ENCODE measurements at regions not wholly inside any gene's neighbourhood (a gene's known extent, or its start where the extent isn't known, plus 50 kb on each side); places are given as distances from the start of the nearest gene placed in this dataset.

GRCh38 chr9:102855641-102856040 is 139.5 kb upstream of the CYLC2 start:
- TF ChIP-seq POLR2AphosphoS5 (IDR thresholded peaks at IDR 0.05) (no peak), CTCF (IDR thresholded peaks at IDR 0.05; ENCODE audit: poor library complexity, severe bottlenecking) (no peak), TAF1 (IDR thresholded peaks at IDR 0.05; ENCODE audit: low read depth) (no peak), SMC3 (conservative IDR thresholded peaks at IDR 0.05; ENCODE audit: poor library complexity) (no peak), MXI1 (conservative IDR thresholded peaks at IDR 0.05; ENCODE audit: poor library complexity, severe bottlenecking) (no peak), EP300 (conservative IDR thresholded peaks at IDR 0.05; ENCODE audit: poor library complexity, severe bottlenecking) (no peak), RAD21 (conservative IDR thresholded peaks at IDR 0.05) (no peak), EZH2 (IDR thresholded peaks at IDR 0.05; ENCODE audit: borderline replicate concordance, insufficient read depth, low read length, poor library complexity, severe bottlenecking) (no peak)
- TF ChIP-seq, protein P1, sequence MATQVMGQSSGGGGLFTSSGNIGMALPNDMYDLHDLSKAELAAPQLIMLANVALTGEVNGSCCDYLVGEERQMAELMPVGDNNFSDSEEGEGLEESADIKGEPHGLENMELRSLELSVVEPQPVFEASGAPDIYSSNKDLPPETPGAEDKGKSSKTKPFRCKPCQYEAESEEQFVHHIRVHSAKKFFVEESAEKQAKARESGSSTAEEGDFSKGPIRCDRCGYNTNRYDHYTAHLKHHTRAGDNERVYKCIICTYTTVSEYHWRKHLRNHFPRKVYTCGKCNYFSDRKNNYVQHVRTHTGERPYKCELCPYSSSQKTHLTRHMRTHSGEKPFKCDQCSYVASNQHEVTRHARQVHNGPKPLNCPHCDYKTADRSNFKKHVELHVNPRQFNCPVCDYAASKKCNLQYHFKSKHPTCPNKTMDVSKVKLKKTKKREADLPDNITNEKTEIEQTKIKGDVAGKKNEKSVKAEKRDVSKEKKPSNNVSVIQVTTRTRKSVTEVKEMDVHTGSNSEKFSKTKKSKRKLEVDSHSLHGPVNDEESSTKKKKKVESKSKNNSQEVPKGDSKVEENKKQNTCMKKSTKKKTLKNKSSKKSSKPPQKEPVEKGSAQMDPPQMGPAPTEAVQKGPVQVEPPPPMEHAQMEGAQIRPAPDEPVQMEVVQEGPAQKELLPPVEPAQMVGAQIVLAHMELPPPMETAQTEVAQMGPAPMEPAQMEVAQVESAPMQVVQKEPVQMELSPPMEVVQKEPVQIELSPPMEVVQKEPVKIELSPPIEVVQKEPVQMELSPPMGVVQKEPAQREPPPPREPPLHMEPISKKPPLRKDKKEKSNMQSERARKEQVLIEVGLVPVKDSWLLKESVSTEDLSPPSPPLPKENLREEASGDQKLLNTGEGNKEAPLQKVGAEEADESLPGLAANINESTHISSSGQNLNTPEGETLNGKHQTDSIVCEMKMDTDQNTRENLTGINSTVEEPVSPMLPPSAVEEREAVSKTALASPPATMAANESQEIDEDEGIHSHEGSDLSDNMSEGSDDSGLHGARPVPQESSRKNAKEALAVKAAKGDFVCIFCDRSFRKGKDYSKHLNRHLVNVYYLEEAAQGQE (IDR thresholded peaks at IDR 0.05; ENCODE audit: borderline replicate concordance): no peak
- no peaks in the 10 kb centered on the region for H3K36me3 ChIP-seq (ENCODE audit: insufficient read depth, low read length)
- H3K9ac ChIP-seq (ENCODE audit: low read length): no peak overlapping the region
- no peaks in the 10 kb centered on the region for H4K20me1 ChIP-seq (ENCODE audit: insufficient read depth)
- no peaks in the 10 kb centered on the region for H3K27me3 ChIP-seq (ENCODE audit: insufficient read depth, low read depth, low read length)
- no peaks in the 10 kb centered on the region for H3K9me3 ChIP-seq (ENCODE audit: low read length)
- no peaks in the 10 kb centered on the region for H3F3A ChIP-seq (ENCODE audit: insufficient read depth, low read length, poor library complexity, severe bottlenecking)
- H2AFZ ChIP-seq (ENCODE audit: low read depth, low read length): no peak overlapping the region
- H3K27ac ChIP-seq (ENCODE audit: low read length): no peak overlapping the region
- no peak overlapping the region for H3K4me2 ChIP-seq (ENCODE audit: low read length)
- no peak overlapping the region for H3K4me3 ChIP-seq (ENCODE audit: low read length)
- H3K9me2 ChIP-seq (ENCODE audit: insufficient read depth, low read length): no peaks in the 10 kb centered on the region
- H3K79me2 ChIP-seq (replicated peaks; ENCODE audit: insufficient read depth, low read length): no peaks in the 10 kb centered on the region

DNA sequence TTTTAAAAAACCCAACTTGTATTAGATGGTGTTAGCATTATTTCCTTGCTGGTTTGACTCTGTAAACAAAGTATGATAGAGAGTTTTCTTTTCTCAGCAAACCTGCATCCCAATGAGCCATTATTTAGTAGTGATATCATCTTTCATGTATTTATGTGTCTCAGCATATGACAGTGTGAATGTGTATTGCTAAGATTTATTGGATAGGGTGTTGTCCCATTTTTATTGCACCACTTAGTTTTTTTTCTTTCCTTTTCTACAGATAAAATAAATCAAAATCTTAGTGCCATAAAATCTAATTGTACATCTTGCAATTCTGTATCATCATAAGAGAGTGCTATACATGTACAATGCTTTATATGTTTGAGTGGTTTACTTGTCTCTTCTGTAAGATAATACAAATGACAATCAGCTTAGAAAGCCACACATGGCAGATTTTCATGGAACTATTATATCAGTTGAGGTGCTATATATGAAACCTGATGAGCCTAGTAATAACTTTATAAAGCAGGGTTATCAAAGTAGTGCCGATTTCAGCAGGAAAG is 149.2 kb upstream of the CYLC2 start:
- Histone ChIP-seq H3K9ac (ENCODE audit: low read length) (no peak overlapping the region), H3K27me3 (ENCODE audit: insufficient read depth, low read depth, low read length) (no peaks in the 10 kb centered on the region), H3K79me2 (replicated peaks; ENCODE audit: insufficient read depth, low read length) (no peaks in the 10 kb centered on the region), H2AFZ (ENCODE audit: low read depth, low read length) (no peak overlapping the region), H3K9me3 (ENCODE audit: low read length) (no peaks in the 10 kb centered on the region), H3K4me2 (ENCODE audit: low read length) (no peak overlapping the region), H3K36me3 (ENCODE audit: insufficient read depth, low read length) (no peaks in the 10 kb centered on the region), H3K4me3 (ENCODE audit: low read length) (no peak overlapping the region), H3K27ac (ENCODE audit: low read length) (no peak overlapping the region), H3K9me2 (ENCODE audit: insufficient read depth, low read length) (no peaks in the 10 kb centered on the region), H3F3A (ENCODE audit: insufficient read depth, low read length, poor library complexity, severe bottlenecking) (no peaks in the 10 kb centered on the region), H4K20me1 (ENCODE audit: insufficient read depth) (no peaks in the 10 kb centered on the region)
- TF ChIP-seq EZH2 (IDR thresholded peaks at IDR 0.05; ENCODE audit: borderline replicate concordance, insufficient read depth, low read length, poor library complexity, severe bottlenecking) (no peak), MXI1 (conservative IDR thresholded peaks at IDR 0.05; ENCODE audit: poor library complexity, severe bottlenecking) (no peak)

All from neural cell (in vitro differentiated cells).